ENCODE measurements at regions not wholly inside any gene's neighbourhood (a gene's known extent, or its start where the extent isn't known, plus 50 kb on each side); places are given as distances from the start of the nearest gene placed in this dataset.

DNA sequence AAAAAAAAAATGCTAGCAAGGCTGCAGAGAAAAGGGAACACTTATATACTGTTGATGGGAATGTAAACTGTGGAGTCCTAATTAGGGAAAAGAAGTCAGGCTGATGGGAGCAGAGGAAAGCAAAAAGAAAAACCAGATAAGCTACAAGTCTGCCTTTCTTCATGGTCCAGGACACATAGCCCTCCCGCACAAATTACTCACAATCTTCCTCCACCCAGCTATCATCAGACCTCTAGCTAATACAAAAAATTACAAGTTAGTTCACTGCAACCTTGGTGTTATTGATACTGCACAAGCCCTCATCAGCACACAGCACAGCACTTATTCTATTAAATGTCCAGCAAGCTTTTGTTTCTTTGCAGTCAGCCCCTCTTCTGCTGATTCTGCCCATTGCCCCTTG is 186.0 kb upstream of the ADRA1B start:
- H3K79me2 ChIP-seq (ENCODE audit: low read length): no peaks in the 10 kb centered on the region
- no peaks in the 10 kb centered on the region for H4K20me1 ChIP-seq (ENCODE audit: insufficient read depth, low read length)
- DNase-seq: no peak
- H3K4me2 ChIP-seq (ENCODE audit: low read depth, low read length): no peak overlapping the region
- H3K9ac ChIP-seq (ENCODE audit: low read length): no peak overlapping the region
- H3K4me1 ChIP-seq (ENCODE audit: low read length): no peaks in the 10 kb centered on the region
- no peaks in the 10 kb centered on the region for H3K9me3 ChIP-seq (replicated peaks; ENCODE audit: insufficient read depth, low read length)
- no peak overlapping the region for H3K4me3 ChIP-seq (ENCODE audit: low read length)
- H3K27ac ChIP-seq (ENCODE audit: low read length): no peak overlapping the region
- H2AFZ ChIP-seq (ENCODE audit: low read length): no peak overlapping the region
- no peaks in the 10 kb centered on the region for H3K36me3 ChIP-seq (replicated peaks; ENCODE audit: insufficient read depth, low read length)
- H3K27me3 ChIP-seq (replicated peaks; ENCODE audit: insufficient read depth, low read length): no peaks in the 10 kb centered on the region
- no peaks in the 10 kb centered on the region for H3F3A ChIP-seq (ENCODE audit: insufficient read depth, low read length)
- TF ChIP-seq, protein P1, sequence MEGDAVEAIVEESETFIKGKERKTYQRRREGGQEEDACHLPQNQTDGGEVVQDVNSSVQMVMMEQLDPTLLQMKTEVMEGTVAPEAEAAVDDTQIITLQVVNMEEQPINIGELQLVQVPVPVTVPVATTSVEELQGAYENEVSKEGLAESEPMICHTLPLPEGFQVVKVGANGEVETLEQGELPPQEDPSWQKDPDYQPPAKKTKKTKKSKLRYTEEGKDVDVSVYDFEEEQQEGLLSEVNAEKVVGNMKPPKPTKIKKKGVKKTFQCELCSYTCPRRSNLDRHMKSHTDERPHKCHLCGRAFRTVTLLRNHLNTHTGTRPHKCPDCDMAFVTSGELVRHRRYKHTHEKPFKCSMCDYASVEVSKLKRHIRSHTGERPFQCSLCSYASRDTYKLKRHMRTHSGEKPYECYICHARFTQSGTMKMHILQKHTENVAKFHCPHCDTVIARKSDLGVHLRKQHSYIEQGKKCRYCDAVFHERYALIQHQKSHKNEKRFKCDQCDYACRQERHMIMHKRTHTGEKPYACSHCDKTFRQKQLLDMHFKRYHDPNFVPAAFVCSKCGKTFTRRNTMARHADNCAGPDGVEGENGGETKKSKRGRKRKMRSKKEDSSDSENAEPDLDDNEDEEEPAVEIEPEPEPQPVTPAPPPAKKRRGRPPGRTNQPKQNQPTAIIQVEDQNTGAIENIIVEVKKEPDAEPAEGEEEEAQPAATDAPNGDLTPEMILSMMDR (IDR thresholded peaks at IDR 0.05; ENCODE audit: low read length): no peak
- no peak for TF ChIP-seq EZH2 (optimal IDR thresholded peaks at IDR 0.05; ENCODE audit: low read depth, low read length)
- TF ChIP-seq EZH2phosphoT487 (IDR thresholded peaks at IDR 0.05; ENCODE audit: low read length): no peak
- no peaks in the 10 kb centered on the region for H3K9me2 ChIP-seq (replicated peaks; ENCODE audit: insufficient read depth, low read length)

DNA sequence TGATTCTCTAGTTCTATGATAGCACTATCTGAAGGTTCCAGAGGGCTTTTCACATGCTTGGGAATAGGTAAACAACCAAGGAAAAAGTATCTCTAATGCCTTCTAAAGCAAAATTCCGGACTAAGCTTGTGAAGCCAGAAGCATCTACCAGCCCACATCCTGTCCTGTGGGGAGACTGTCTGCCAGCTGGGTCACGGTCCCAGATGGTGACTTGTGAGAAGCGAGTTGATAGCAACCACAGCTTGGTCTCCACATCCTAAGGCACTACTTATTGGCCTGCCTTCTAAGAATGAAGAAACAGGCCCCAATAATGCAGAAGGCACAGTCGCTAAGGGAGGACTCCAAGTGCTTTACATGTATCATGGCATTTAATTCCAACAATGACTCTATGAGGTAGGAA is 184.1 kb upstream of the ADRA1B start:
- no peak overlapping the region for H3K27ac ChIP-seq (ENCODE audit: low read length)
- TF ChIP-seq EZH2phosphoT487 (IDR thresholded peaks at IDR 0.05; ENCODE audit: low read length) (no peak), EZH2 (optimal IDR thresholded peaks at IDR 0.05; ENCODE audit: low read depth, low read length) (no peak)
- TF ChIP-seq, protein P1 (IDR thresholded peaks at IDR 0.05; ENCODE audit: low read length): no peak
- H3K9ac ChIP-seq (ENCODE audit: low read length): no peak overlapping the region
- no peaks in the 10 kb centered on the region for H4K20me1 ChIP-seq (ENCODE audit: insufficient read depth, low read length)
- no peaks in the 10 kb centered on the region for H3K4me1 ChIP-seq (ENCODE audit: low read length)
- no peaks in the 10 kb centered on the region for H3K36me3 ChIP-seq (replicated peaks; ENCODE audit: insufficient read depth, low read length)
- H3K27me3 ChIP-seq (replicated peaks; ENCODE audit: insufficient read depth, low read length): no peaks in the 10 kb centered on the region
- H3K79me2 ChIP-seq (ENCODE audit: low read length): no peaks in the 10 kb centered on the region
- no peaks in the 10 kb centered on the region for H3K9me2 ChIP-seq (replicated peaks; ENCODE audit: insufficient read depth, low read length)
- H3K9me3 ChIP-seq (replicated peaks; ENCODE audit: insufficient read depth, low read length): no peaks in the 10 kb centered on the region
- H3K4me3 ChIP-seq (ENCODE audit: low read length): no peak overlapping the region
- no peak overlapping the region for H3K4me2 ChIP-seq (ENCODE audit: low read depth, low read length)
- DNase-seq: peak; percentile 32
- no peak overlapping the region for H2AFZ ChIP-seq (ENCODE audit: low read length)
- H3F3A ChIP-seq (ENCODE audit: insufficient read depth, low read length): no peaks in the 10 kb centered on the region

DNA sequence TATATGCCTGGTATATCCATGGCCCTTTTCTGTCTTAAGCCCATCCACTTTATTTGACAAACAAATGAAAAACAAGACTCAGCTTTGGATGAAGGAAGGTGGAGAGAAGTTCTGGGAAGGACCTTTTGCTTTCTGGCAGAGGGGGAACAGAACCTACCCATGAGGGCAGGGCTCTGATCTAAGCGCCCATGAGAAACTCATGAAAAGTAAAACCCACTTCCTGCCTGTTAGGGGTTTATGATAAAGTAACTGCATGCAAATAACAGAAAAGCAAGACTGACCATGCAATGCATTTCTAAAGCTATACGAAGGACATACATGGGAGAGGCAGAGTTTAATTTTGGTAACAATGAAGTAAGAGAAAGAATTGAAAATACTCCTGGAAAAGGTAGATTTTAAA is 181.9 kb upstream of the ADRA1B start:
- H3K27me3 ChIP-seq (replicated peaks; ENCODE audit: insufficient read depth, low read length): no peaks in the 10 kb centered on the region
- H4K20me1 ChIP-seq (ENCODE audit: insufficient read depth, low read length): no peaks in the 10 kb centered on the region
- H2AFZ ChIP-seq (ENCODE audit: low read length): no peak overlapping the region
- TF ChIP-seq, protein P1 (IDR thresholded peaks at IDR 0.05; ENCODE audit: low read length): no peak
- TF ChIP-seq EZH2phosphoT487 (IDR thresholded peaks at IDR 0.05; ENCODE audit: low read length): no peak
- TF ChIP-seq EZH2 (optimal IDR thresholded peaks at IDR 0.05; ENCODE audit: low read depth, low read length): no peak
- H3K4me3 ChIP-seq (ENCODE audit: low read length): no peak overlapping the region
- H3K27ac ChIP-seq (ENCODE audit: low read length): no peak overlapping the region
- H3K9me2 ChIP-seq (replicated peaks; ENCODE audit: insufficient read depth, low read length): no peaks in the 10 kb centered on the region
- DNase-seq: no peak
- no peak overlapping the region for H3K9ac ChIP-seq (ENCODE audit: low read length)
- H3K4me2 ChIP-seq (ENCODE audit: low read depth, low read length): no peak overlapping the region
- H3K36me3 ChIP-seq (replicated peaks; ENCODE audit: insufficient read depth, low read length): no peaks in the 10 kb centered on the region
- H3K9me3 ChIP-seq (replicated peaks; ENCODE audit: insufficient read depth, low read length): no peaks in the 10 kb centered on the region
- no peaks in the 10 kb centered on the region for H3K4me1 ChIP-seq (ENCODE audit: low read length)
- no peaks in the 10 kb centered on the region for H3F3A ChIP-seq (ENCODE audit: insufficient read depth, low read length)
- H3K79me2 ChIP-seq (ENCODE audit: low read length): no peaks in the 10 kb centered on the region
